MM.1S (cell line): ENCODE measurements at regions not wholly inside any gene's neighbourhood (a gene's known extent, or its start where the extent isn't known, plus 50 kb on each side); places are given as distances from the start of the nearest gene placed in this dataset.

Experiments used
- DNase-seq: peaks from one replicate; pipeline ENCODE4 v3.0.0-alpha.2; 2015
- H2AFZ ChIP-seq: fragments of 300-600 bp; sonication (generic); 2 replicates; pipeline ENCODE4 v1.6.0; 2016; ENCODE audit warnings: antibody characterized with exemption, low read length
- H3F3A ChIP-seq: fragments of 300-600 bp; sonication (generic); 2 replicates; pipeline ENCODE4 v1.6.1; 2016; ENCODE audit warnings: mild to moderate bottlenecking, antibody characterized with exemption, low read length, moderate library complexity, mixed read lengths; ENCODE audit not compliant: insufficient read depth
- H3K27ac ChIP-seq: fragments of 300-600 bp; sonication (generic); 2 replicates; pipeline ENCODE4 v1.5.1; 2016; ENCODE audit warnings: mild to moderate bottlenecking, low read length
- H3K27me3 ChIP-seq: fragments of 300-600 bp; sonication (generic); replicated peaks from 2 replicates; pipeline ENCODE4 v1.6.0; 2016; ENCODE audit warnings: low read length; ENCODE audit not compliant: insufficient read depth
- H3K36me3 ChIP-seq: fragments of 300-600 bp; sonication (generic); replicated peaks from 2 replicates; pipeline ENCODE4 v1.6.1; 2016; ENCODE audit warnings: mild to moderate bottlenecking, low read length, mixed read lengths; ENCODE audit not compliant: insufficient read depth
- H3K4me1 ChIP-seq: fragments of 300-600 bp; sonication (generic); 2 replicates; pipeline ENCODE4 v1.6.1; 2016; ENCODE audit warnings: low read length, mixed read lengths
- H3K4me2 ChIP-seq: fragments of 300-600 bp; sonication (generic); 2 replicates; pipeline ENCODE4 v1.6.0; 2016; ENCODE audit warnings: low read depth, low read length
- H3K4me3 ChIP-seq: fragments of 300-600 bp; sonication (generic); 2 replicates; pipeline ENCODE4 v1.5.1; 2016; ENCODE audit warnings: low read length, mixed read lengths
- H3K79me2 ChIP-seq: fragments of 300-600 bp; sonication (generic); 2 replicates; pipeline ENCODE4 v1.6.1; 2016; ENCODE audit warnings: mixed run types, low read length, mixed read lengths
- H3K9ac ChIP-seq: fragments of 300-600 bp; sonication (generic); 2 replicates; pipeline ENCODE4 v1.6.1; 2016; ENCODE audit warnings: low read length, mixed read lengths
- H3K9me2 ChIP-seq: fragments of 300-600 bp; sonication (generic); replicated peaks from 2 replicates; pipeline ENCODE4 v1.6.1; 2016; ENCODE audit warnings: mild to moderate bottlenecking, low read length, mixed read lengths; ENCODE audit not compliant: insufficient read depth
- H3K9me3 ChIP-seq: fragments of 300-600 bp; sonication (generic); replicated peaks from 2 replicates; pipeline ENCODE4 v1.6.1; 2016; ENCODE audit warnings: mild to moderate bottlenecking, low read length, mixed read lengths; ENCODE audit not compliant: insufficient read depth
- H4K20me1 ChIP-seq: fragments of 300-600 bp; sonication (generic); 2 replicates; pipeline ENCODE4 v1.6.1; 2016; ENCODE audit warnings: mild to moderate bottlenecking, low read length, moderate library complexity, mixed read lengths; ENCODE audit not compliant: insufficient read depth
- EZH2 ChIP-seq: fragments of 300-600 bp; sonication (generic); optimal IDR thresholded peaks from 2 replicates; pipeline ENCODE3; 2017; ENCODE audit warnings: low read depth, mild to moderate bottlenecking, antibody characterized with exemption, low read length, mixed read lengths
- EZH2phosphoT487 ChIP-seq: fragments of 300-600 bp; sonication (generic); IDR thresholded peaks from 2 replicates; pipeline ENCODE4 v1.6.1; 2018; ENCODE audit warnings: antibody characterized with exemption, low read length
- TF ChIP-seq, protein P1 (sequence below): fragments of 300-600 bp; sonication (generic); IDR thresholded peaks from 2 replicates; pipeline ENCODE4 v1.5.1; 2016; ENCODE audit warnings: antibody characterized with exemption, low read length, mixed read lengths

DNA sequence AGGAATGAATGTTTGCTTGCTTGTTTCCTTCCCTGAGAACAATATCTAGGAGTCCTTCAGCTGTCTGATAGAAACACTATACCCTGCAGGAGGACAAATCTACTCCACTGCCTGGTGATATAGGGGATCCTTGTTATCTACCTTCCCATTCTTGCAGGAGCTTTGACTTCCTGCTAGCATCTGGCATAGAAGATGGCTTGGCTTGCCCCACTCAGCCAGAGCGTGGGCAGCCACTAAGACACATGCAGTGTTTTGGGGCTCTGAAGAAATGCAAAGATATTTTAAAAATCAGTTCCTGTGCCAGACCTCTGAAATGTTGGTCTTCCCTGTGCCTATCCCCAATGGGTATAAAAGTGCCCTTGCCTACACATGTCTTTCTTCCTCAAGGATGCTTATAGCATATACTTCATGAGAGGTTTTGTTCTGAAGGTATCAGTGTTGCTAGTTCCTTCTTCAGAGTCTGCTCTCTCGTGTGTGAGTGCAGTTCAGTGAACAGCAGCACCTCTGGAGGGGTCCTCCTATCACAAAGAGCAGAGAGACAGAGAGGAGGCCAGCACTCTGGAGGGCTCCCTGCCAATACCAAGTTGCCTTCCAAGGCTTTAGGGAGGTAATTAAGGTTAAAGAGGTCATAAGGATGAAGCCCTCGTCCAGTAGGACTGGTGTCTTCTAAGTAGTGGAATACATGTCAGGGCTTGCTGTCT is 149.1 kb upstream of the CALCR start:
- H3K4me2 ChIP-seq, result no peak overlapping the region

DNA sequence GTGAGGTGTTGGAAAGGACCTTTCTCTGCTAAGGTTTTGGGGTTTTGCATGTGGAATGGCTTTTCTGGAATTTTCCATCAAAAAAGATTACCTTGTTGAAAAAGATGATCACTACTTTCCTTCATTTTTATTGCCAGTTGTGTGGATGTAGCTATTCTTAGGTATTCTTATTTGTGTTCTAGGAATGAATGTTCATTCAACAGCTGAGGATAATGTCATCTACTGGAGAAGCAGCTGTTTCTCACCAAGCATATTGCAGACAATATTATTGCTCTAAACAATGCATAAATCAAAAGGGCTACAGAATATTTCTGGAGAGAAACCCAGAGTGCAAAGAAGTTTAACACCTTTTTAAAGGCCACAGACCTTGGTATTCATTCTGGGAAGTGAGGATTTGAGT is 145.6 kb upstream of the CALCR start:
- no peaks in the 10 kb centered on the region for H3K36me3 ChIP-seq
- no peak overlapping the region for H3K4me3 ChIP-seq
- no peaks in the 10 kb centered on the region for H3K79me2 ChIP-seq
- no peaks in the 10 kb centered on the region for H3K27me3 ChIP-seq
- no peaks in the 10 kb centered on the region for H3K4me1 ChIP-seq
- H3F3A ChIP-seq, result no peaks in the 10 kb centered on the region
- no peak for DNase-seq
- H3K4me2 ChIP-seq, result no peak overlapping the region
- H3K9me3 ChIP-seq, result no peaks in the 10 kb centered on the region
- H3K9me2 ChIP-seq, result no peaks in the 10 kb centered on the region
- no peaks in the 10 kb centered on the region for H4K20me1 ChIP-seq
- H2AFZ ChIP-seq, result no peak overlapping the region
- TF ChIP-seq EZH2 (no peak), EZH2phosphoT487 (no peak)
- TF ChIP-seq, protein P1, sequence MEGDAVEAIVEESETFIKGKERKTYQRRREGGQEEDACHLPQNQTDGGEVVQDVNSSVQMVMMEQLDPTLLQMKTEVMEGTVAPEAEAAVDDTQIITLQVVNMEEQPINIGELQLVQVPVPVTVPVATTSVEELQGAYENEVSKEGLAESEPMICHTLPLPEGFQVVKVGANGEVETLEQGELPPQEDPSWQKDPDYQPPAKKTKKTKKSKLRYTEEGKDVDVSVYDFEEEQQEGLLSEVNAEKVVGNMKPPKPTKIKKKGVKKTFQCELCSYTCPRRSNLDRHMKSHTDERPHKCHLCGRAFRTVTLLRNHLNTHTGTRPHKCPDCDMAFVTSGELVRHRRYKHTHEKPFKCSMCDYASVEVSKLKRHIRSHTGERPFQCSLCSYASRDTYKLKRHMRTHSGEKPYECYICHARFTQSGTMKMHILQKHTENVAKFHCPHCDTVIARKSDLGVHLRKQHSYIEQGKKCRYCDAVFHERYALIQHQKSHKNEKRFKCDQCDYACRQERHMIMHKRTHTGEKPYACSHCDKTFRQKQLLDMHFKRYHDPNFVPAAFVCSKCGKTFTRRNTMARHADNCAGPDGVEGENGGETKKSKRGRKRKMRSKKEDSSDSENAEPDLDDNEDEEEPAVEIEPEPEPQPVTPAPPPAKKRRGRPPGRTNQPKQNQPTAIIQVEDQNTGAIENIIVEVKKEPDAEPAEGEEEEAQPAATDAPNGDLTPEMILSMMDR, result no peak
- H3K9ac ChIP-seq, result no peak overlapping the region
- no peak overlapping the region for H3K27ac ChIP-seq

More for the DNA sequence above, 149.1 kb upstream of the CALCR start:
- H3K4me1 ChIP-seq, result no peaks in the 10 kb centered on the region
- H3F3A ChIP-seq, result no peaks in the 10 kb centered on the region
- H3K79me2 ChIP-seq, result no peaks in the 10 kb centered on the region
- H3K9me3 ChIP-seq, result no peaks in the 10 kb centered on the region
- no peaks in the 10 kb centered on the region for H3K36me3 ChIP-seq
- H3K4me3 ChIP-seq, result no peak overlapping the region
- DNase-seq, result no peak
- H3K9me2 ChIP-seq, result no peaks in the 10 kb centered on the region
- H4K20me1 ChIP-seq, result no peaks in the 10 kb centered on the region
- no peak overlapping the region for H2AFZ ChIP-seq
- no peaks in the 10 kb centered on the region for H3K27me3 ChIP-seq
- H3K27ac ChIP-seq, result no peak overlapping the region
- no peak for TF ChIP-seq EZH2phosphoT487
- TF ChIP-seq, protein P1, result no peak
- TF ChIP-seq EZH2, result no peak
- no peak overlapping the region for H3K9ac ChIP-seq

DNA sequence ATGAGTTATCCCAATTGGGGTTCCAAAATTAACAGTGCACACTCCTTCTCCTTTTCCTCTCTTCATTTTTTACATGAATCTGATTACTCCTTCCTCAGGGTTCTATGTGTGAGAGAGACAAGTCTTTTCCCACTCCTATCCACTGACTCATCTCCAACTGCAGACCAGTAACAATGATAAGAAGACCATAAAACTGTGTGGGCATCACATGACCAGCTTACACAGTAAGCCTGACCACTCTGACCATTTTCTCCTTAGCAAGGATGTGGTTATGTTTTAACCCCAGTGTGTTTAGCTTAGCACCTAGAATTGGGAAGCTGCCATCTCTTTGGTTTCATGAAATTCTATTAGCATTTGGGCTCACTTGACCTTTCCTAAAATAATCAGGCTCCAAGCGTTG is 145.0 kb upstream of the CALCR start:
- H3K4me2 ChIP-seq, result no peak overlapping the region
- H3K27me3 ChIP-seq, result no peaks in the 10 kb centered on the region
- H3K9ac ChIP-seq, result no peak overlapping the region
- no peak overlapping the region for H2AFZ ChIP-seq
- H3K27ac ChIP-seq, result no peak overlapping the region
- no peaks in the 10 kb centered on the region for H3K9me3 ChIP-seq
- no peak overlapping the region for H3K4me3 ChIP-seq
- H3K9me2 ChIP-seq, result no peaks in the 10 kb centered on the region
- H4K20me1 ChIP-seq, result no peaks in the 10 kb centered on the region
- H3K79me2 ChIP-seq, result no peaks in the 10 kb centered on the region
- no peaks in the 10 kb centered on the region for H3F3A ChIP-seq
- no peaks in the 10 kb centered on the region for H3K36me3 ChIP-seq
- TF ChIP-seq EZH2phosphoT487 (no peak), EZH2 (no peak)
- TF ChIP-seq, protein P1, result no peak
- DNase-seq, result no peak
- H3K4me1 ChIP-seq, result no peaks in the 10 kb centered on the region
